Effector memory CD8-positive, alpha-beta T cell (primary cell): ENCODE measurements at regions not wholly inside any gene's neighbourhood (a gene's known extent, or its start where the extent isn't known, plus 50 kb on each side); places are given as distances from the start of the nearest gene placed in this dataset.

Experiments
- ATAC-seq: fragments of 150-1000 bp; cut with Tn5 transposase; replicated peaks from 2 replicates; pipeline ENCODE4 v1.10.0; 2021; ENCODE audit warnings: mild to moderate bottlenecking, moderate library complexity
- DNase-seq, 3 experiments: peaks; one replicate each; pipeline ENCODE4 v3.0.0; 2021
- H3K27ac Mint-ChIP-seq, 2 donors: one replicate each; pipeline ENCODE4 v1.8.0; 2022; ENCODE audit warnings: mild to moderate bottlenecking in 2 of 2, mixed read lengths in 2 of 2, moderate library complexity in 2 of 2
- H3K27me3 Mint-ChIP-seq, 2 donors: one replicate each; pipeline ENCODE4 v1.8.0; 2022; ENCODE audit warnings: mixed read lengths in 2 of 2
- H3K36me3 Mint-ChIP-seq: one replicate; pipeline ENCODE4 v1.8.0; 2022; ENCODE audit warnings: mild to moderate bottlenecking, moderate library complexity, mixed read lengths; ENCODE audit not compliant: insufficient read depth
- H3K4me1 Mint-ChIP-seq, 2 donors: one replicate each; pipeline ENCODE4 v1.8.0; 2022; ENCODE audit warnings: low read depth in 2 of 2, mixed read lengths in 2 of 2
- H3K4me3 Mint-ChIP-seq, 2 donors: one replicate each; pipeline ENCODE4 v1.8.0; 2022; ENCODE audit warnings: mild to moderate bottlenecking in 2 of 2, mixed read lengths in 2 of 2, moderate library complexity in 2 of 2
- H3K9me3 Mint-ChIP-seq, 2 donors: one replicate each; pipeline ENCODE4 v1.8.0; 2022; ENCODE audit warnings: mixed read lengths in 2 of 2

DNA sequence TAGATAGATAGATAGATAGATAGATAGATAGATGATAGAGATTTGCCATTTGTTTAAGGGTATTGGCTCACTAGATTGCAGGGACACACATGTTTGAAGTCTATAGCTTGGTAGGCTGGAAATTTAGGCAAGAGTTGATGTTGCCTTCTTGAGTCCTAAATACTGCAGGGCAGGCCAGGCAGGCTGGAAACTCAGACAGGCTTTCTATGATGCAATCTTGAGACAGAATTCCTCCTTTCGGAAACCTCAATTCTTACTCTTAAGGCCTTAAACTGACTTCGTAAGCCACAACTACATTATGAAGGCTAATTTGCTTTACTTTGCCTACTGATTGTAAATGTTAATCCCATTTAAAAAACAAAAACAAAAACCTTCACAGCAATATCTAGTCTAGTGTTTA lies 322.9 kb upstream of the AKR1E2 start:
- Mint-ChIP-seq H3K27me3 (peaks cover 14 to 15% of the 10 kb centered on the region in 2 donors), H3K27ac (no peak overlapping the region), H3K4me1 (peaks cover 0 to 1% of the 10 kb centered on the region in 2 donors), H3K36me3 (peaks cover 4% of the 10 kb centered on the region), H3K4me3 (no peak overlapping the region), H3K9me3 (no peaks in the 10 kb centered on the region)
- ATAC-seq (no peak), DNase-seq (no peak)

DNA sequence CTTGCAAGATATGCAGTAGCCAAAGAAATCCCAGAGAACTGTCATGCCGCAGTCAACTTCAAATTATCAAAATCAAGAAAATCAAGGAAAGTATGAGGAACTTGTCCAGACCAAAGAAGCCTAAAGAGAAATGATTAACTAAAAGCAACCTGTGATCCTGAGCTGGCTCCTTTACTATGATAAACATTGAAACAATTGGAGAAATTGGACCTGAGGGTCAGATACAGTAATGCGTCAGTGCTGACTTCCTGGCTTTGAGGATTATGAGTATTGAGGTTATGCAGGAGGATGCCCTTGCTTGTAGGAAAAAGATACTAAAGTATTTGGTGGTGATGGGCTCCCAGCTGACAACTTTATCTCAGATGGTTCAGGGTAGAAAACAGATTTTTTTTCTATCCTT lies 324.7 kb upstream of the AKR1E2 start:
- peaks cover 0 to 1% of the 10 kb centered on the region in 2 donors for H3K4me1 Mint-ChIP-seq
- no peaks in the 10 kb centered on the region for H3K9me3 Mint-ChIP-seq
- DNase-seq (no peak), ATAC-seq (no peak)
- no peak overlapping the region for H3K27ac Mint-ChIP-seq
- no peak overlapping the region for H3K4me3 Mint-ChIP-seq
- no peaks in the 10 kb centered on the region for H3K27me3 Mint-ChIP-seq
- H3K36me3 Mint-ChIP-seq: peaks cover 4% of the 10 kb centered on the region

DNA sequence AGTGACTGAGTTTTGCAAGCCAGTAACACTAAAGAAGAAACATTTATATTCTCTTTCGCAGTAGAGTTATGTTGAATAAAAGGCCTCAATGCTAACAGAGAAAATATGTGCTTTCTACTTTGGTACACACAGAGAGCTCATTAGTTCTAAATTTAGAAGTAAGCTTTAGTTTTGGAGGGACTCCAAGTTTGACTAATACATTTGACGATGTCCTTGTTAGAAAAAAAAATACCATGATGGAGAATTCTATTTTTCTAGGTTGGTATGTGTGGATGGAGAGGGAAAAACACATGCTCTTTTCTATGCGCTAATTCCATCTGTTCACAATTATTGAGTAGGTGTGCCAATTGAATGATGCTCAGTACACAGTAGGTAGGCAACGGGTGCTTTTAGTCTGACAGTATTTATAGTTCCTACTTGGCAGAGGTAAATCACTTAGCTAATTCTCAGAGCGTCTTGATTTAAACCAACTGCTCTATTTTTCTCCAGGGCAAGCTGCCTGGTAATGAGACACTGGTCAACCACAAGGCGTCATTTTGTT lies 327.2 kb upstream of the AKR1E2 start:
- Mint-ChIP-seq H3K4me1 (peaks cover 0 to 1% of the 10 kb centered on the region in 2 donors), H3K4me3 (no peak overlapping the region), H3K9me3 (no peaks in the 10 kb centered on the region), H3K27me3 (no peaks in the 10 kb centered on the region), H3K27ac (no peak overlapping the region), H3K36me3 (peaks cover 4% of the 10 kb centered on the region)
- DNase-seq: no peak
- ATAC-seq: no peak

DNA sequence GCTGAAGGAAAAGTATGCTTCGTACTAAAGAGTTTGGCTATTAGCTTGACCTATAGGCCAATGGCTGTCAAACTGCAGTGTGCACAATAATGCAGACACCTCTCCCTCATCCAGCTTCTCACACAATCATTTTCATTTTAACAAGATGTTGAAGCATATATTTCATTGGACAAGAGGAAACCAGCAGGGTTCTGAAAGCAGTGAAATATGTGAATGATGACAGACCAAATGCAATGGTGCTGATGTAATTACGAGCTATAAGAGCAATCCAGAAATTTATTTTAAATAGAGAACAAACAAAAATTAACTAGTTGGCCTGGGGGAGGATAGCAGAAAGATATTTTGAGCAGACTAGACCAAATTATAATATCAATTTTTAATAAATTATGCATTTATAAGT lies 331.5 kb upstream of the AKR1E2 start:
- Mint-ChIP-seq H3K9me3 (no peaks in the 10 kb centered on the region), H3K4me3 (no peak overlapping the region), H3K4me1 (no peaks in the 10 kb centered on the region), H3K27me3 (peaks cover 5 to 8% of the 10 kb centered on the region in 2 donors), H3K36me3 (no peaks in the 10 kb centered on the region), H3K27ac (no peak overlapping the region)
- ATAC-seq (no peak), DNase-seq (no peak)

DNA sequence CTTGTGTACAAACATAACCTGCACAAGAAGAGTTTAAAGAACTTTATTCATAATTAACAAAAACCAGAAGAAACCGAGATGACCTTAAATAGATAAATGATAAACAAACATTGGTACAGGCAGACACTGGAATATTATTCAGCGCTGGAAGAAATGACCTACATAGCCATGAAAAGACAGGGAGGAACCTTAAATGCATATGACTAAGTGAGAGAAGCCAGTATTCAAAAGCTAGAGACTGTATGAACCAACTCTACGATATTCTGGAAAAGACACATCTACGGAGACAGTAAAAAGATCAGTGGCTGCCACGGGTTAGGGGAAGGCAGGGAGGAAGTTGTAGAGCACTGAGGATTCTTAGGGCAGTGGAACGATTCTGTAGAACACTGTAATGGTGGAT lies 333.8 kb upstream of the AKR1E2 start:
- H3K9me3 Mint-ChIP-seq: no peaks in the 10 kb centered on the region
- ATAC-seq: no peak
- peaks cover 0 to 2% of the 10 kb centered on the region in 2 donors for H3K4me1 Mint-ChIP-seq
- no peaks in the 10 kb centered on the region for H3K36me3 Mint-ChIP-seq
- peaks cover 18% of the 10 kb centered on the region in 2 donors for H3K27me3 Mint-ChIP-seq
- H3K27ac Mint-ChIP-seq: no peak overlapping the region
- H3K4me3 Mint-ChIP-seq: no peak overlapping the region
- DNase-seq: no peak

DNA sequence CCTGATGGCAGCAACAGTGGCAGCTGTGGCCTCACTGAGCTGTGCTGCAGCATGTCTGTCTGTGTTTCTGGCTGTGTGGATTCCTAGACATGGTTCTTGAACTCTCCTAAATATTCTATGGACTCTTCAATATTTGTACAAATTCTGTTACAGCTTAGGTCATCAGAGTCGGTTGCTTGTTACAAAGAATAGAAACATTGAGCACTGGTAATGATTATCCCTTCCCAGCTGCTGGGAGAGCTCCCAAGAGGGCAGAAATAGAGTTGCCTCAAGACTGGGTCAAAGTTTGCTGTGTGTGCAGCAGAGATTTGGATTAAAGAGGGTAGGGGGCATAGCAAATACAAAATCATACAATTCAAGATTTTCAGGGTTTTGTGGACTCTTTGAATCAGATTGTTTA lies 337.1 kb upstream of the AKR1E2 start:
- H3K9me3 Mint-ChIP-seq: no peaks in the 10 kb centered on the region
- H3K27ac Mint-ChIP-seq: no peak overlapping the region
- no peak for DNase-seq
- ATAC-seq: no peak
- no peak overlapping the region for H3K4me3 Mint-ChIP-seq
- peaks cover 18 to 28% of the 10 kb centered on the region in 2 donors for H3K27me3 Mint-ChIP-seq
- H3K4me1 Mint-ChIP-seq: peaks cover 0 to 2% of the 10 kb centered on the region in 2 donors
- no peaks in the 10 kb centered on the region for H3K36me3 Mint-ChIP-seq

DNA sequence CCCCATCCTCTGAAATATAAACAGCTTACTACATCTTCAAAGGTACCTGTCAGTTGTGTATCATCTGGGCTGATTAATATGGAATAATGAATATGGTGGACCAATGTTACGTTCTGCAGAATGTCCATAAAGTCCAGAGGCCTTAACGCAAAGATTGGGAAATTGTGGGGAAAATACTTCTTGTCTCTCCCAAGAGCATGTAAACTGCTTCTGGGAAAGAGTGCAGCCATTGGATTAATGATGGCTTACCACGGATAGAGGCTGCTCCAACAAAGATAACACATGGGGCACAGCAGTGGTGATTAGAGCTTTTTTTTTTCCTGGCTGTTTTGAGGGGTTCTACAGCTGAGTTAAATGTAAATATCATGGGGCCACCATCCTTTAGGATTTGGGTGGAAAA lies 340.4 kb upstream of the AKR1E2 start:
- no peak for ATAC-seq
- no peak for DNase-seq
- peaks cover 9 to 23% of the 10 kb centered on the region in 2 donors for H3K27me3 Mint-ChIP-seq
- H3K4me1 Mint-ChIP-seq: peaks cover 0 to 2% of the 10 kb centered on the region in 2 donors
- H3K4me3 Mint-ChIP-seq: no peak overlapping the region
- no peaks in the 10 kb centered on the region for H3K36me3 Mint-ChIP-seq
- no peaks in the 10 kb centered on the region for H3K9me3 Mint-ChIP-seq
- no peak overlapping the region for H3K27ac Mint-ChIP-seq

DNA sequence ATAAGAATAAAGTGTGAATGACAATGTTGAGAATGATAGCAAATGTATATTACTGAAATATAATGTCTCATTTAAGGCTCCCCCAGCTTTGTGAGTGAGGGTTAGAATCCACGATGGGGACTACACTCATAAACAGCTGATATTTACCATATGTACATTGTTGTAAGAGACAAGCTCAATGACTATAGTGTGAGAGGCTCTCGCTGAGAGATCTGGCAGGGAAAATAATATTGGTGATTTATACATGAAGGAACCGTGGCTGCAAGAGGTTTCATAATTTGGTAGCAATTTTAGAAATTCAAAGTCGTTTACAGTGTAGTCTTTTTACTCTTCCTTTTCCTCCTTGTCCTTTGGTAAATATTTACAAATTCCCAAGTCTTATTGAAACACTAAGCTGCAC lies 342.2 kb upstream of the AKR1E2 start:
- peaks cover 9 to 16% of the 10 kb centered on the region in 2 donors for H3K27me3 Mint-ChIP-seq
- DNase-seq (no peak), ATAC-seq (no peak)
- no peaks in the 10 kb centered on the region for H3K36me3 Mint-ChIP-seq
- H3K4me3 Mint-ChIP-seq: no peak overlapping the region
- peaks cover 0 to 2% of the 10 kb centered on the region in 2 donors for H3K4me1 Mint-ChIP-seq
- no peak overlapping the region for H3K27ac Mint-ChIP-seq
- H3K9me3 Mint-ChIP-seq: no peaks in the 10 kb centered on the region

DNA sequence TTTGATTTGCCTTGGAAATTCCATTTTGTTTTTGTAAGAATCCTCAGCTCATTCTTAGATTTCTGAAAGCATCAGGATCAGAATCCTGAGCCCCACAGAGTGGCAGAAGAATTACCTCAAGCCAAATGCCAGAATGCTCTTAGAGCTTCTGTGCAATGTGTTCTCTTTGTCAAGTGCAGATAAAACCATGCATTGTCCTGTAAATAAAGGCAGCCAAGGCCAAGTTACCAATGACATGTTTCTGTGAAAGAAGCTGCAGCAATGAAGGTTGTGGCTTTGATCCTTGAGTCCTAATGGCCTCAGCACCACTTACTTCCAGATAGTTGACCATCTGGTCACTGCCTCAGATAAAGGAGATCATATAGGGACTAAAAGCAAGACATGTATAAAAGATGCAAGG lies 343.3 kb upstream of the AKR1E2 start:
- Mint-ChIP-seq H3K4me1 (peaks cover 0 to under 1% of the 10 kb centered on the region in 2 donors), H3K27ac (no peak overlapping the region), H3K4me3 (no peak overlapping the region), H3K27me3 (peaks cover 4 to 13% of the 10 kb centered on the region in 2 donors), H3K36me3 (no peaks in the 10 kb centered on the region), H3K9me3 (no peaks in the 10 kb centered on the region)
- DNase-seq: no peak
- no peak for ATAC-seq

DNA sequence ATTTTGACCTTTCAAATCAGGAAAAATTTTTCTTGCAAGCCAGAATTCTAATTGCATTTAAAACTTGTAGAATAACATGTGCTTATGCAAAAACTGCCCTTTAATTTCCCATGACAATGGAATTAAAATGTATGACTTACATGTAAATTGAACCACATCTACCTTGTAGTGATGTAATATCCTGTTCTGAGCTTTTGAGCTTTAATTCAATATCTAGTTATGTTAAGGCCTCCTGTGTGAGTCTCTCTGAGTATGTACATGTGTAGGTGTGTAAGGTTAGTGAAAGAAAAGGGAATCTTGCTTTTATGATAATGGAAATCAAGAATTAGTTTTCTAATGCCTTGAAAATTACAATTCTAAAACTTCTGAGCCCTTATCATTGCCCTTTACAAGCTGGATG lies 344.8 kb upstream of the AKR1E2 start:
- H3K9me3 Mint-ChIP-seq: no peaks in the 10 kb centered on the region
- H3K4me3 Mint-ChIP-seq: no peak overlapping the region
- DNase-seq (no peak), ATAC-seq (no peak)
- no peaks in the 10 kb centered on the region for H3K36me3 Mint-ChIP-seq
- H3K27ac Mint-ChIP-seq: no peak overlapping the region
- H3K4me1 Mint-ChIP-seq: no peaks in the 10 kb centered on the region
- H3K27me3 Mint-ChIP-seq: peaks cover 0 to 5% of the 10 kb centered on the region in 2 donors

DNA sequence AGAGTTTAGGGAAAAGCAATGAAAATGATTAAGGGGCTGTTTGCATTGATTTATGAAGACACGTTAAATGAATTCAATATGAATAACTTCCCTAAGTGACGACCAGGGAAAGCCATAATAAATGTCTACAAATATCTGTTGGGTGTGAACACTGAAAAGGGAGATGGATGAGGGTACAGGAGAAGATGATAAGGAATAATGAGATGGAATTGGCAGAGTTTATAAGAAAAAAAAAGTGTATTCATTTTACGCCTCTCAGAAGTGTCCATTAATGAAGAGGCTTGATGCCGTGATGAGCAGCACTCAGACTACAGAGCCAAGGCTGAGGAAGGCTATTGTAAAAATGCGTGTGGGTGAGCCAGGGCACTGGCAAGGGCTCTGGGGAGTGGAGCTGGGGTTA lies 346.7 kb upstream of the AKR1E2 start:
- no peak overlapping the region for H3K27ac Mint-ChIP-seq
- no peaks in the 10 kb centered on the region for H3K36me3 Mint-ChIP-seq
- peaks cover 0 to 2% of the 10 kb centered on the region in 2 donors for H3K4me1 Mint-ChIP-seq
- DNase-seq (no peak), ATAC-seq (no peak)
- H3K4me3 Mint-ChIP-seq: no peak overlapping the region
- no peaks in the 10 kb centered on the region for H3K9me3 Mint-ChIP-seq
- H3K27me3 Mint-ChIP-seq: no peaks in the 10 kb centered on the region

DNA sequence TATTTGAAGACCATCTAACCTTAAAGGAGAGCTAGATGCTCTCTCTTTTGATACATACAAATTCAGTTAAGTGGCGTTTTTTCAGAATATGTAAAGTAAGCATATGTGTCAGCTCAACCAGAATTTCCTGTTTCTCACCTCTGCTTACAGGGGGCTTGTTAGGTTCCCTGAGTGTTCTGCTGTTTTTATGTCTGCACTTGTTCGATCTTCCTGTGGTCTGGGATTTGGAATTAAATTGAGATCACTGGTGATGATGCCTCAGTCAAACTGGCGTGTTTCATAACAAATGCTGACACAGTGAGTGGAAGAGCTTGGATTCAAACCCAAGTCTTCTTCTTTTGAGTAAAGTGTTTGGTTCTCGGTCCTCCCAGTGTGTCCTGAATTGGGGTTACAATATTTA lies 348.3 kb upstream of the AKR1E2 start:
- DNase-seq (no peak), ATAC-seq (no peak)
- peaks cover 0 to 12% of the 10 kb centered on the region in 2 donors for H3K27me3 Mint-ChIP-seq
- no peak overlapping the region for H3K27ac Mint-ChIP-seq
- H3K4me1 Mint-ChIP-seq: peaks cover 0 to 2% of the 10 kb centered on the region in 2 donors
- no peak overlapping the region for H3K4me3 Mint-ChIP-seq
- H3K9me3 Mint-ChIP-seq: no peaks in the 10 kb centered on the region
- H3K36me3 Mint-ChIP-seq: no peaks in the 10 kb centered on the region

DNA sequence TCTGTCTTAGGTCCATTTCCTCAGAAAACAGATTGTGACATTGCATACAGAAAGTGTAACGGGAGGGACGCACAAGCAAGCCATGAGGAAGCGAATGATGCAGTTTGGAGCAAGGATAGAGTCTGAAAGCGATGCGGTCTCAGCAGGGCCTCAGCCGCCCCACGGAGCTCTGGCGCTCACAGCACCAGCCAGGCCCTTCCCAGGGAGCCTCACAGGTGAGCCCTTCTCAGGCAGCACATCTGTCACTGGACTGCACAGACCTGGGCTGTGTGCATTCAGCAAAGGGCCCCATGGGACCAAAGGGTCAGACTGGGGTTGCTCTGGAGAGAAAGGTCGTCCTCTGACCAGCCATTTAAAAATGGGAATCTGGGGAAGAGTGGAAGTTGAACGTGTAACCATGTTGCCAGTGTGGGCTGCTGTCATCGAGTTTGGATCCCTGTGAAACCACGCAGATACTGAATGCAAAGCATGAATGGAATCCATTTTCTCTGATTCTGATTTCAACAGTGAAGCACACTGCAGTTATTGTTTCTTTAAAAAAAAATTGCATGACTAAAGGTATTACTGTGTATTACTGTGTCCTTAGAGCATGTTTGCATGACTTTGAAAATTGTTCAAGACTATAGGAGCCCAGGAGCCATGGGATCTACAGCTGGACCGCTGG lies 350.0 kb upstream of the AKR1E2 start:
- Mint-ChIP-seq H3K9me3 (no peaks in the 10 kb centered on the region), H3K4me3 (no peak overlapping the region), H3K27me3 (peaks cover 0 to 18% of the 10 kb centered on the region in 2 donors), H3K36me3 (no peaks in the 10 kb centered on the region), H3K27ac (no peak overlapping the region), H3K4me1 (peaks cover 0 to 2% of the 10 kb centered on the region in 2 donors)
- no peak for ATAC-seq
- no peak for DNase-seq

DNA sequence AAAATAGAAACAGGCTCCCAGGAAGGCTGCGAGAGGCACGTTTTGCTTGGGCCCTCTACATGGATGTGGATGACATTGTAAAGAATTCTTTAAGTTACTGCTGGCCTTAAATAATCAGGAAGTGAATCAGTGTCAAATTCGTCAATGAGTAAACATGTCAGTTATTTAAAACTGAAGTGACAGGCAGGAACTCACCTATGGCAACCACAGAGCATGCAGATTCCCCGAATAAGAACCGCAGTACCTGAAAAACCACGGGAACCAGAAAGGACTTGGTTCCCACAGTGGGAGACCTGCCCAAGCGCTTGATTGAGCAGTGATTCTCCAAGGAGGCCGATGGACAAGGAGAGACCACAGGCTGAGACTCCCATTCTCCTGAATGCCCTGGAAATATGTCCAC lies 351.2 kb upstream of the AKR1E2 start:
- DNase-seq (no peak), ATAC-seq (no peak)
- Mint-ChIP-seq H3K9me3 (no peaks in the 10 kb centered on the region), H3K27ac (no peak overlapping the region), H3K4me3 (no peak overlapping the region), H3K4me1 (peaks cover 0 to 2% of the 10 kb centered on the region in 2 donors), H3K36me3 (no peaks in the 10 kb centered on the region), H3K27me3 (peaks cover 2 to 22% of the 10 kb centered on the region in 2 donors)
